DLD1 (cell line): ENCODE measurements at regions not wholly inside any gene's neighbourhood (a gene's known extent, or its start where the extent isn't known, plus 50 kb on each side); places are given as distances from the start of the nearest gene placed in this dataset.

Experiments used
- in situ Hi-C: cut with HindIII; loops from 2 replicates; pipeline ENCODE4 v1.10.0; 2017; ENCODE audit warnings: low sequenced_read_pairs

GRCh38 chr7:41633690-41634089 is 69.2 kb downstream of the INHBA start:
- in situ Hi-C loops, result no loop called here

DNA sequence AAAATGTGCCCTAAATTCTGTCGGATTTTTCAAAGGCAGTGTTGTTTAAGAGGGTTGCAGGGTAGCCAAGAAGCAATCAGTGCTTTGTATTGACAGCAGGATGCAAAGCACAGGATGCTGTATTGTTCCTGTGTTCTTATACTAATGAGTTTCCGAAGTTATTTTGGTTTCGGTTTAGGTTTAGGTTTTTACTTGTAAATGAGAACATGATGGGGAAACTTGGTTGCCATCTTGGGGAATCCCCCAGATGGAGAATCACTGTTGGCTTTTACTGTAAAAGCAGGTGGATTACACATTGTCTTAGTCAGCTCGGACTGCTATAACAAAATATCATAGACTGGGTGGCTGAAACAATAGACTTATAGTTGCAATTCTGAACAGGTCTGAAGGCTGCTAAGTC is 72.1 kb downstream of the INHBA start:
- in situ Hi-C loops, result no loop called here

GRCh38 chr7:41629711-41630111 is 73.2 kb downstream of the INHBA start:
- in situ Hi-C loops, result no loop called here

- in situ Hi-C loops, result no loop called here
Observed at GRCh38 chr7:41628901-41629300, 74.0 kb downstream of the INHBA start.

- in situ Hi-C loops, result no loop called here
Observed at GRCh38 chr7:41627645-41628298, 75.1 kb downstream of the INHBA start.

GRCh38 chr7:41624818-41625217 is 78.1 kb downstream of the INHBA start:
- in situ Hi-C loops, result no loop called here

DNA sequence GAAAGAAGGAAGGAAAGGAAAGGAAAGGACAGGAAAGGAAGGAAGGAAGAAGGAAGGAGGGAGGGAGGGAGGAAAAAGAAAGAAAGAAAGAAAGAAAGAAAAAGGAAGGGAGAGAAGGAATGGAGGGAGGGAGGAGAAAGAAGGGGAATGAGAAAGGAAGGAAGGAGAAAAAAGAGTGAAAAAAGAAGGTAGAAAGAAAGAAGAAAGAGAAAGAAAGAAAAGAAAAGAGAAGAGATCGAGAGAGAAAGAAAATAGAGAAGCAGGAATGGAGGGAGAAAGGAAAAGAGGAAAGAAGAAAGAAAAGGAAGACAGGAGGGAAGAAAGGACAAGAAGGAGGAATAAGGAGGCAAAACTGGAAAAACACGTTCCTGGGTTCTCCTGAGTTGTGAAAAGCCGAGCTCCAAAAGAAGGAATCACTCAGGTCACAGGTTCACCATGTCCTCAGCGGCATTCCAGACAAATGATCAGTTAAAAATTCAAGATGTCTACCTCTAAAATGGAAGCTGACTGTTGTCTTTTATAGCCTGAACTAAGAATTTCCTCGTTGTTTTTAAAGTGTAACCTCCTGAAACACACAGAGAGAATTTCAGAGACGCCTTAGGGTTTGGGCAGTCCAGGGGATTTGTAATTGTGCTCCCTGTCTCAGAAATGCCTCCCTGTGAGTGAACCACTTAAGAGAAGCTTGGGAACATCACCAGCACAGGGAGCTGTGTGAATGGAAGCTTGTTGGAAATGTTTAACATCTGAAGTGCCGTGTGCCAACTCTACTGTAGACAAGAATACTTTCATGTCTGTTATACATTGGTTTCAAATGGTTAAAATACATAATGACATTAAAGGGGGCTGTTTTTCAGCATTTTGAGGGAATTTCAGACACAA is 80.7 kb downstream of the INHBA start:
- in situ Hi-C loops, result no loop called here

DNA sequence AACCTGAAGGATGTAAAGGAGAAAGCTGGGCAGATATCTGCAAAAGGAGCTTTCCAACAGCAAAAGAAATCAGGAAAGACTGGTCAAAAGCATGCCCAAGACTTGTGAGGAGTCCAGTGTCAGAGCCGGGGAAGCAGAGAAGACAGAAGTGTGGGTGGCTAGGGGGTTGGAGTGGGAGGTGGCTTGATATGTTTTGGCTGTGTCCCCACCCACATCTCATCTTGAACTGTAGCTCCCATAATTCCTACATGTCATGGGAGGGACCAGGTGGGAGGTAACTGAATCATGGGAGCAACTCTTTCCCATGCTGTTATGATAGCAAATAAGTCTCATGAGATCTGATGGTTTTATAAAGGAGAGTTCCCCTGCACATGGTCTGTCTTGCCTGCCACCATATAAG is 84.9 kb downstream of the INHBA start:
- in situ Hi-C loops, result no loop called here

GRCh38 chr7:41612798-41613197 is 90.1 kb downstream of the INHBA start:
- in situ Hi-C loops, result no loop called here

- in situ Hi-C loops, result no loop called here
Observed at GRCh38 chr7:41612386-41612785, 90.5 kb downstream of the INHBA start.

GRCh38 chr7:41608447-41608846 is 94.4 kb downstream of the INHBA start:
- in situ Hi-C loops, result no loop called here

- in situ Hi-C loops, result no loop called here
Observed at GRCh38 chr7:41603985-41604384, 98.9 kb downstream of the INHBA start.

DNA sequence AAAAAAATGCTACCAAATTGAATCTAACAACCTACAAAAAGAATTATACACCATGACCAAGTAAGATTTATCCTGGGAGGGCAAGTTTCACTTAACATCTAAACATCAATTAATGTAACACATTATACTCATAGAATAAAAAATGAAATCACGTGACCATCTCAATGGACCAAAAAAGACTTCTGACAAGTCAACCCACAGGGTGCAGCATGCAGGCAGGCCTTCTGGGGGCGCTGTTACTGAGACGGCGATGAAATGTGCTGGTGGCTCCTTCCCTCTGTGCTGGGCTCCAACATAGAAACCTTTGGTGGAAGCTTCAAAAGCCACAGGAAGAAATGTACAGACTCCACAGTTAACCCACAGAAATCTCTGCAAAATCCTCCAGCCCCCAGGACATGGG is 103.1 kb downstream of the INHBA start:
- in situ Hi-C loops, result no loop called here

- in situ Hi-C loops, result no loop called here
Observed at GRCh38 chr7:41592794-41593193, 110.1 kb downstream of the INHBA start.

DNA sequence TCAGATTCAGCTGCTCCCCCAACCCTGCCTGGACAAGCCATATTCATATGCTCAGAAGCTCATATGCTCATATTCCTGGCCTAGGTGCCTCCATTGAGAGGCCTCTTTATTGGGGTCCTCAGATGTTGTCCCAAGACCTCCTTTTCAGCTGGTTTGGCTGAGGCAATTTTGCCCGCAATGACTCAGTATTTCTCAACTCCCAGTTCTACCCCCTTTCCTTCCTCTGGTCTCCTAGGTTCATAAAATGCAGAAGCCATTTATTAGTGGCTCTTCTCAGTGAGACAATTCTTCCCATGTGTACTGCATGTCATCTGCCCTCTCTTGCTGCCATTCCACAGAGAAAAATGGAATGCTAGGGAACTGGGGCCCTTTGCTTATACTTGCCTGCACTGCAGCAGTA is 110.7 kb downstream of the INHBA start:
- in situ Hi-C loops, result no loop called here

DNA sequence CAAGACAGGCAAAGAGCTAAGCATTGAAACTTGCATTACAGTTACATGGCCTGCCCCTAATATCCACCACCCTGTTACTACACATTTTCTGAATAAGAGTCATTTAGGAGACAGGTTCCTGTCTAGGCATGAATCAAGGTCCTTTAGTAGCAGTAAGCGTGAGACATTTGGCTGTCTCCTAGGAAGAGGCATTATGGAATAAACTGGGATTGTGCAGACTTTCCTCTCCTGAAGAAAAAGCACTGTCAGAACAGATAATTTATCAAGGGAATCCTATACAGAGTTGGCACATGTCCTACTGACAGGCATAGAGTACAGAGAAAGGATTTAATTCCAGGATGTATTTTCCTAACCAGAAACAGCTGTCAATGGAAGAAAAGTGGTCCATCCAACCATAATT is 111.9 kb downstream of the INHBA start:
- in situ Hi-C loops, result no loop called here

GRCh38 chr7:41588341-41588740 is 114.5 kb downstream of the INHBA start:
- in situ Hi-C loops, result no loop called here

DNA sequence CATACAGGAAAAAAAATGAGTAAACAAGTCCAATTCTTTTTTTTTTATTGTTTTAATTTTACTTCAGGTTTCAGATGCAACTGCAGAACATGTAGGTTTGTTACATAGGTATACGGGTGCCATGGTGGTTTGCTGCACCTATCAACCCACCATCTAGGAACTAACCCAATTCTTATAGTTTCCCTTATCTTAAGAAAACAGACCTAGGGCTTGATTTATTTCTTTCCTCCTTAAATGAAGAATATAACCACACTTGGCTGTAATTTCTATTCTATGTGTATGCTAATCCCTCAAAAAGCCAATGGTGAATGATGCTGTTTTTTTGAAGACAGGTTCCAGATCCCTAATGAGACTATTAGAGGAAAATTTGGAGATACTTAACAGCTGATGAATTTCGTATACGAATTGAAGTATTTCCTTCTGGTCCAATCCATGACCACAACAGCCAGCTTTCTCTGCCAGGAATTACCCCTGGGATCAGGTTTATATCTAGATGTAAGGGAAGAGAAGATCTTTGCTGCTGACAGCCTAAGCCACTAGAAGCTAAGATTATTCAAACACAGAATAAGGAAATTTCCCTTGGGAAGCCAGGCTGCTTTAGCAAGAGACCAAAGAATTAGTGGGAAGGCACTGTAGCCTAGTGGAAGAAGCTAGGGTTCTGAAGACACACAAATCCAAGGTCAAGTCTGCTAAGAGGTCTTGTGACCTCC is 115.8 kb downstream of the INHBA start:
- in situ Hi-C loops, result no loop called here

DNA sequence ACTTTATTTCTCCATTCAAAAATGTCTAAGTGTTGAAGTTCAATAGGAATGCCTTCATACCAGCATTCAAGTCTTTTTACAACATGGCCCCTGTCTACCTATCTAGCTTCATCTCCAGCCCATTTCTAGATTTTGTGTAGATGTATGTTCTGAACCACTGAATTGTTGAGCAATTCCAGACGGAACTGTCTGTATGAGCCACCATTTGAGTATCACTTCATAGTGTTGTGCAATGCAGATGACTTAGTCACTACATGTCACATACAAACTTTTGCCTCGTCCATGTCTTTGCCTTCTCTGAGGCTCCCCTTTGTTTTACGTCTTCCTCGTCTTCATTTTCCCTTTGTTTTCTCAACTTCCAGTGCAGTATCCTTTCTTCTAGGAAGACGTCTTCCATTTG is 118.1 kb downstream of the INHBA start:
- in situ Hi-C loops, result no loop called here

GRCh38 chr7:41582116-41582515 is 120.8 kb downstream of the INHBA start:
- in situ Hi-C loops, result no loop called here

DNA sequence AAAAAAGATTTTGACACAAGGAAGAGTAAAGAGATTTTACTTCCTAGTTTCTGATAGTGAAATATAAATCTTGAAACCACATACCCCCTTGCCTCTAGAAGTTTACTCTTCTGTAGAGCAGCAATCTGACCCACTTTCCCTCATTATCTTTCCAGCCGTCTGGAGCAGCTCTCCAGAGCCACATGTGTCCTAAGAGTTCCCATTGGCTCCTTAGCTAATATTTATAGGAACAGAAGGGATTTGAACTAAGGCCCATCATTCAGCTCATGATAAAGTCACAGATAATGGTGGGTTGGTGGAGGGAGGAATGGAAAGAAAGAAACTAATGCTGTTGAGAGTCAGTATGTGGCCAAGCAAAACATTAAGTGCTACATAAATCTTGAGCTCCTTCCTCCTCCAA is 121.8 kb downstream of the INHBA start:
- in situ Hi-C loops, result no loop called here
